ENCODE measurements at regions not wholly inside any gene's neighbourhood (a gene's known extent, or its start where the extent isn't known, plus 50 kb on each side); places are given as distances from the start of the nearest gene placed in this dataset.

GRCh38 chr2:16612490-16612889, 53.1 kb downstream of the CYRIA start:
- intact Hi-C loops (cut with DNase I) = no loop called here
- DNase-seq (ENCODE audit: extremely low spot score in 2 of 2) = no peak
- Histone ChIP-seq H3K9me3 (no peaks in the 10 kb centered on the region), H3K36me3 (no peaks in the 10 kb centered on the region), H3K4me1 (peaks cover 34% of the 10 kb centered on the region), H3K27me3 (no peaks in the 10 kb centered on the region), H3K4me3 (no peak overlapping the region), H3K27ac (no peak overlapping the region)
- TF ChIP-seq POLR2AphosphoS5 (IDR thresholded peaks at IDR 0.05; ENCODE audit: insufficient read depth in 1 of 2, low read depth in 1 of 2) (no peak), POLR2A (IDR thresholded peaks at IDR 0.05) (no peak), CTCF (IDR thresholded peaks at IDR 0.05) (no peak)

- no peak overlapping the region for H3K27ac ChIP-seq
- no peak for DNase-seq (ENCODE audit: extremely low spot score in 2 of 2)
- intact Hi-C loops (cut with DNase I) = loop anchor here (5.0 kb wide), 1 partner anchor 672 kb away; no protein-coding TSS in a partner anchor
- H3K27me3 ChIP-seq = no peaks in the 10 kb centered on the region
- H3K4me1 ChIP-seq = peaks cover 31% of the 10 kb centered on the region
- H3K9me3 ChIP-seq = no peaks in the 10 kb centered on the region
- no peak overlapping the region for H3K4me3 ChIP-seq
- H3K36me3 ChIP-seq = no peaks in the 10 kb centered on the region
- TF ChIP-seq POLR2A (IDR thresholded peaks at IDR 0.05) (no peak), POLR2AphosphoS5 (IDR thresholded peaks at IDR 0.05; ENCODE audit: insufficient read depth in 1 of 2, low read depth in 1 of 2) (no peak), CTCF (IDR thresholded peaks at IDR 0.05) (no peak)
Observed at GRCh38 chr2:16609786-16610185, 55.8 kb downstream of the CYRIA start.

GRCh38 chr2:16608661-16609643, 56.7 kb downstream of the CYRIA start:
- peak in 1 of 2 donors; percentile 62 for TF ChIP-seq POLR2AphosphoS5 (IDR thresholded peaks at IDR 0.05; ENCODE audit: insufficient read depth in 1 of 2, low read depth in 1 of 2)
- TF ChIP-seq POLR2A (IDR thresholded peaks at IDR 0.05) = no peak
- TF ChIP-seq CTCF (IDR thresholded peaks at IDR 0.05) = peak; percentile 77 to 96 (median 91)
- Histone ChIP-seq H3K27ac (peak overlapping the region; percentile 12), H3K27me3 (no peaks in the 10 kb centered on the region), H3K9me3 (no peaks in the 10 kb centered on the region), H3K36me3 (no peaks in the 10 kb centered on the region), H3K4me3 (peak overlapping the region; percentile 21 to 38), H3K4me1 (peaks cover 31% of the 10 kb centered on the region)
- no peak for DNase-seq (ENCODE audit: extremely low spot score in 2 of 2)
- intact Hi-C loops (cut with DNase I) = loop anchor here (5.0 kb wide), 1 partner anchor 672 kb away; no protein-coding TSS in a partner anchor

- Histone ChIP-seq H3K27me3 (no peaks in the 10 kb centered on the region), H3K27ac (no peak overlapping the region), H3K36me3 (no peaks in the 10 kb centered on the region), H3K4me3 (no peak overlapping the region), H3K9me3 (no peaks in the 10 kb centered on the region), H3K4me1 (peaks cover 28% of the 10 kb centered on the region)
- intact Hi-C loops (cut with DNase I) = loop anchor here (5.0 kb wide), 1 partner anchor 670 kb away; no protein-coding TSS in a partner anchor
- TF ChIP-seq POLR2AphosphoS5 (IDR thresholded peaks at IDR 0.05; ENCODE audit: insufficient read depth in 1 of 2, low read depth in 1 of 2) = no peak
- DNase-seq (ENCODE audit: extremely low spot score in 2 of 2) = peak in 1 of 2 donors; percentile 62
Observed at GRCh38 chr2:16607301-16607700, 58.3 kb downstream of the CYRIA start.

GRCh38 chr2:16604236-16604635, 61.4 kb downstream of the CYRIA start:
- intact Hi-C loops (cut with DNase I) = no loop called here
- TF ChIP-seq POLR2A (IDR thresholded peaks at IDR 0.05) (no peak), CTCF (IDR thresholded peaks at IDR 0.05) (no peak), POLR2AphosphoS5 (IDR thresholded peaks at IDR 0.05; ENCODE audit: insufficient read depth in 1 of 2, low read depth in 1 of 2) (no peak)

More at GRCh38 chr2:16604236-16604635, 61.4 kb downstream of the CYRIA start:
- H3K9me3 ChIP-seq = no peaks in the 10 kb centered on the region
- H3K4me1 ChIP-seq = peaks cover 20% of the 10 kb centered on the region
- H3K27ac ChIP-seq = no peak overlapping the region
- H3K36me3 ChIP-seq = no peaks in the 10 kb centered on the region
- DNase-seq (ENCODE audit: extremely low spot score in 2 of 2) = peak in 1 of 2 donors; percentile 42
- H3K4me3 ChIP-seq = no peak overlapping the region
- no peaks in the 10 kb centered on the region for H3K27me3 ChIP-seq
